ENCODE measurements at regions not wholly inside any gene's neighbourhood (a gene's known extent, or its start where the extent isn't known, plus 50 kb on each side); places are given as distances from the start of the nearest gene placed in this dataset.

DNA sequence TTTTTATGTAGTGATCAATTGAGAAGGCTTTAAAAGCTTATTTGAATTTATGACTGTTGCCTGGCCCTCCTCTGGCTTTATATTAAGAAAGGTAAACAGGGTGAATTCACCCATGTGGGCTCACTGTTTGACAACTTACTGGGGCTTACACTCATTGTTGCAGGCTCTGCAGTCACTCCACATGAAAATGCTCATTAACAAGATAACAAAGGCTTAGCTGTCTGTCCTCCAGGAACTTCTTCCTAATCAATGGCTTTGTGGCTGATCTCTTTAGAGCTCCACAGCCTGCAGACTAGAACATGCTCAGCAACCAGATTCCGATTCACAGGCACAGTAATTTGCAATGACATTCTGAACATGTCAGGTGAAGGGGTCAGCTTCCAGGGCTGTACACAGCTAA, 323.2 kb upstream of the MAN1A1 start (continued):
- no peak for TF ChIP-seq CEBPB (IDR thresholded peaks at IDR 0.05; ENCODE audit: low read depth, low read length)
- peak; percentile 53 for TF ChIP-seq NANOG (IDR thresholded peaks at IDR 0.05; ENCODE audit: insufficient read depth, low read depth, low read length, poor library complexity, severe bottlenecking)
